Activated T-helper 17 cell treated with anti-CD3 and anti-CD28 coated beads, Interleukin-2, amount 50 U/mL, for 72 hours (primary cell): ENCODE measurements at regions not wholly inside any gene's neighbourhood (a gene's known extent, or its start where the extent isn't known, plus 50 kb on each side); places are given as distances from the start of the nearest gene placed in this dataset.
"Not testable (repeated sequence)": the region's sequence is repeated elsewhere in the genome, so short reads cannot be mapped to it uniquely, and the experiment has no call there.

Experiments used
- ATAC-seq: fragments of 150-1000 bp; cut with Tn5 transposase; replicated peaks from 2 replicates; pipeline ENCODE4 v1.10.0; 2021; ENCODE audit warnings: mild to moderate bottlenecking, moderate library complexity
- H3K27ac Mint-ChIP-seq: one replicate; pipeline ENCODE4 v1.8.0; 2022; ENCODE audit warnings: mixed read lengths
- H3K27me3 Mint-ChIP-seq: one replicate; pipeline ENCODE4 v1.8.0; 2022; ENCODE audit warnings: mixed read lengths
- H3K36me3 Mint-ChIP-seq: one replicate; pipeline ENCODE4 v1.8.0; 2022; ENCODE audit warnings: low read depth, mild to moderate bottlenecking, mixed read lengths
- H3K4me1 Mint-ChIP-seq: one replicate; pipeline ENCODE4 v1.8.0; 2022; ENCODE audit warnings: mixed read lengths
- H3K4me3 Mint-ChIP-seq: one replicate; pipeline ENCODE4 v1.8.0; 2022; ENCODE audit warnings: mild to moderate bottlenecking, mixed read lengths
- H3K9me3 Mint-ChIP-seq: one replicate; pipeline ENCODE4 v1.8.0; 2022; ENCODE audit warnings: mixed read lengths

DNA sequence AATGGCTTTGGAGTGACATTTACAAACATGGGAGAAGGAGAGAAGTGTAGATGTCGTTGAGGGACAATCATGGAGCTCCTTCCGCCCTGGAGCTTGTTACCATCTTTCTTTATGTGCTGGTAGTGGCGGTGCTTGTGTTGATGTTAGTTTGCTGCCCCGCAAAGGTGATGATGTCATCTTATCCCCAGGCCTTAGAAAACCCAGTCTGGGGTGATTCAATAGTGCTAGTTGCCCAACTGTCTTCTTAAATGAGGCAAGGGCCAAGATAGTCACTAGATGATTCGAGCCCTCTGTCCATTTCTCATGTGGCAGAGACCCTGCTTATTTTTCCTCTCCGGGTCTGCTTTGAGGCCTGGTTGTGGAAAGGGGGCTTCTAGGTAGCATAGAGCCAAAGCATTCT is 277.4 kb downstream of the CCSER2 start:
- Mint-ChIP-seq H3K9me3 (no peaks in the 10 kb centered on the region), H3K4me3 (no peak overlapping the region), H3K4me1 (no peaks in the 10 kb centered on the region), H3K27ac (no peak overlapping the region), H3K27me3 (peaks cover 19% of the 10 kb centered on the region), H3K36me3 (no peaks in the 10 kb centered on the region)
- no peak for ATAC-seq

DNA sequence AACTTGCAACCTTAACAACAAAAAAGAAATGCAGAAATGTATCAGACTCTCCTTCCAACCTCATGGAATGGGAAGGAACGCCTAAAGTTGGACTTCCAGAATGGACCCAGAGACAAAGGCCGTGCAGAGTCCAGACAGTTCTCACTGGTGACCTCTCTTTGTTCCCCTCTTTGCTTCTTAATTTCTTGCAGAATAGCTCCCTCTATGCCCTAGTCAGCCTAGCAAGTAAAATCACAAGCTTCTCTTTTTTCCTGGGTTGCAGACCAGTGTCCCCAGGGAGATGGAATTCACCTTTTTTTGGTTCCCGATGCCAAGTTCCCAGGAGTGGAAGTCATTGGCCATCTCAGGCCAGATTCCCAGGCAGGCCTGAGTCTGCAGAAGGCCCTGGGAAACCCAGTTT is 278.0 kb downstream of the CCSER2 start:
- Mint-ChIP-seq H3K4me1 (no peaks in the 10 kb centered on the region), H3K27ac (no peak overlapping the region), H3K36me3 (no peaks in the 10 kb centered on the region), H3K27me3 (peaks cover 19% of the 10 kb centered on the region), H3K9me3 (no peaks in the 10 kb centered on the region), H3K4me3 (no peak overlapping the region)
- no peak for ATAC-seq

DNA sequence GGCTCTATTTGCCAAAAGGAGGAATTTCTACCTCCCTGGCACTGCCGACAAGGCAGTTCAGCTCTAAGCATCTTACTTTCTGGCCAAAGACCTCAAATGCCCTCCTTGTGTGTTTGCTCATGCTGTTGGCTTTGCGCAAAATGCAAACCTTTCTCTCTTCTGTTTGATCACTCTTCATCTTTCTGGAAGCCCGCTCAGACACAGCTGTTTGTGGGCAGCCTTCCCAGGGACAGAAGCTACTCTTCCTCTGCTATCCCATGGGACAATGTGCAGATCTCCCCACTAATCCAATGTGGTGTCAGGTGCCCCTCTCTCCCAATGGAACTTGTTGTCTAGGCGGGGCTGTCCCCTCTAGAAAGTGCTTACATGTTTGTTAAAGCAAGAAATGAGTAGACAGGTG is 278.7 kb downstream of the CCSER2 start:
- no peak for ATAC-seq
- peaks cover 19% of the 10 kb centered on the region for H3K27me3 Mint-ChIP-seq
- no peak overlapping the region for H3K27ac Mint-ChIP-seq
- no peaks in the 10 kb centered on the region for H3K9me3 Mint-ChIP-seq
- no peak overlapping the region for H3K4me3 Mint-ChIP-seq
- H3K36me3 Mint-ChIP-seq = no peaks in the 10 kb centered on the region
- no peaks in the 10 kb centered on the region for H3K4me1 Mint-ChIP-seq

DNA sequence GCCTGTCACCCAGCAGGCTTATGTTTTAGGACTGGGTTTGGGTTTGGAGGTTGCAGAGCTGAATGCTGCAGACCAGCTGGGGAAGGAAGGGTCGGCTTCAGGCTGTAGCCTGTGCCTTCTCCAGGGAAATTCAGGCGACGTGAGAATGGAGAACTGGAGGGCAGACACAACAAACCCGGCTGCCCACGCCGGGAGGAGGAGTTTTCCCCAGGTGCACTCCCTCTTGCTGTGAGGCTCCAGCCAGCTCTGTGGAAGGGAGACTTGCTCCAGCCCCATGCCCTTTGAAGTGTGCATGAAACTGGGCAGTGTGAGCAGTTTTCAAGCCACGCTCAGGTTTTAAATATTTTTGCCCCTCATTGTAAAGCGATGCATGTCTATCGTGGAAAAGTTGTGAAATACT is 279.1 kb downstream of the CCSER2 start:
- H3K36me3 Mint-ChIP-seq = no peaks in the 10 kb centered on the region
- no peak overlapping the region for H3K4me3 Mint-ChIP-seq
- H3K27ac Mint-ChIP-seq = no peak overlapping the region
- H3K4me1 Mint-ChIP-seq = no peaks in the 10 kb centered on the region
- peaks cover 19% of the 10 kb centered on the region for H3K27me3 Mint-ChIP-seq
- ATAC-seq = no peak
- no peaks in the 10 kb centered on the region for H3K9me3 Mint-ChIP-seq

DNA sequence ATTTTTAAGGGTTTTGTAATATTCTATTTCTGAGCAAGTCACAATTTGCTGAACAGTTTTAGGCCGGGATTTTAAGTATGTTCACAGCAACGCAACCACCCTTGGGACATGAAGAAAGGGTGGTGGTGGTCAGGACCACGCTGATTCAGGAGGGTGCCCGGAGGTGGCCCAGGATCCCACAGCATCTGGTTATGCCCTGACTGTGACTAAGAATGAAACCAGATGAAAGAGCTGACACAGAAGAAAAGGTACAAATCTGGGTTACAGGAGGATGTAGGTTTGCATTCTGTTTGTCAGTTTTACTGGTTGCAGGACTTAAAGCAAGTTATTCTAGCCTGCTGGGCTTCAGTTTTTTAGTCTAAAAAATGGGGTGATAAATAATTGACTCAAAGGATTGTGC is 279.7 kb downstream of the CCSER2 start:
- Mint-ChIP-seq H3K9me3 (no peaks in the 10 kb centered on the region), H3K27me3 (peaks cover 25% of the 10 kb centered on the region), H3K36me3 (no peaks in the 10 kb centered on the region), H3K4me1 (no peaks in the 10 kb centered on the region), H3K27ac (no peak overlapping the region), H3K4me3 (no peak overlapping the region)
- ATAC-seq = peak; percentile 64

DNA sequence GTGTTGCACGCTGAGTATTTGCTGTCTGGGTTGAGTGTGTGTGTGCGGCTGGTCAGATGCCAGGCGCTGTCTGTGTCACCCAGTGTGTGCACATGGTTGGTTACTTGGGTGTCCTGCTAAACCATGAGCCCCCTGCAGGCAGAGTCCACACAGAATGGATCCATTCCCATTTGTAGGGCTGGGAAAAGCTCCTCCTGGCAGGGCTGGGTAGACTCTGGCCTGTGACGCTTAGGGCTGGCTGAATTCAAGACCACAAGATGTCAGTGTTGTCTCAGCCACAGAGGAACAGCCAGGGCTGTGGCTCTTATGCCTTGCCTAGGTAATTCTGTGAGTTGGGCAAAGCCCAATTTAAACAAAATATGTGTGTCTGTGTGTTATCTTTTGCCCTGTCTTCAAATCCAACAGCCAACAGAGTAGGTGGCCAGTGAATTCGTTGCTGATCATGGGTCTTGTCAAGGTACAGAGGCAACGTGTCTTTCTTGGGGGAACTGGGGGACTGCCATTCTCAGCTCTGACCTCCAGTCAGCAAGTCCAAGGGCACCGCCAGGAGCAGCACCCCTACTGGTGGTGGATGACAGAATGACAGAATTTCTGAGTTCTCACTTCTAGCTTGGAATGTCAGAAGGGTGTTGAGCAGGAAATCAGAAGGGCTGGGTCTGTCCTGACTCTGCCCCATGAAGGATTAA is 285.1 kb downstream of the CCSER2 start:
- Mint-ChIP-seq H3K27me3 (peaks cover 16% of the 10 kb centered on the region), H3K4me3 (no peak overlapping the region), H3K27ac (no peak overlapping the region), H3K36me3 (no peaks in the 10 kb centered on the region), H3K4me1 (no peaks in the 10 kb centered on the region), H3K9me3 (no peaks in the 10 kb centered on the region)
- peak; percentile 19 for ATAC-seq

DNA sequence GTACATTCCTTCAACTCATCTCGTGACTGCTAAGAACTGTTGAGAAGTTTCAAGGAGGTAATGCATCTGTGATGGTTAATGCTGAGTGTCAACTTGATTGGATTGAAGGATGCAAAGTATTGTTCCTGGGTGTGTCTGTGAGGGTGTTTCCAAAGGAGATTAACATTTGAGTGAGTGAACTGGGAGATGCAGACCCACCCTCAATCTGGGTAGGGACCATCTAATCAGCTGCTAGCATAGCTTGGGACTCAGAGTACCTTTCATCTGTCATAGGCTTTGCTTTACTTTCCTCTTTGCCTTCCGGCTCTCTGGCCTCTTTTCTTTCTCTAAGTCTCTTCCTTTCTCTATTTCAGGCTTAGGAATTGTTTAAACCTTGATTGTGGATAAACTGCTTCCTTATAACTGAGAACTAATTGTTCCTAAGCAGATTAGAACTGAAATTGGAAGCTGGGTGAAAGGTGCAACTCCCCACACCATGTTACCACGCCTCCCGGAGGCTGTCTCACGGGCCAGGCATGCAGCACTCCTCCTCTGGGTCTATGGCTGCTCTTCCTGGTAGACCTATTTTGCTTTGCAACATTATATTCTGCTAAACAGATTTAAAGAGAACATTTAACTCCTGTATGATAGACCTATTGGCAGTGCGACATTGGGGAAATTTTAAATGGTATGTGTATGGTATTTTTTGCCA is 298.2 kb downstream of the CCSER2 start:
- H3K36me3 Mint-ChIP-seq = no peaks in the 10 kb centered on the region
- no peak overlapping the region for H3K27ac Mint-ChIP-seq
- no peak for ATAC-seq
- H3K4me1 Mint-ChIP-seq = no peaks in the 10 kb centered on the region
- H3K9me3 Mint-ChIP-seq = no peaks in the 10 kb centered on the region
- no peak overlapping the region for H3K4me3 Mint-ChIP-seq
- H3K27me3 Mint-ChIP-seq = peaks cover 7% of the 10 kb centered on the region

DNA sequence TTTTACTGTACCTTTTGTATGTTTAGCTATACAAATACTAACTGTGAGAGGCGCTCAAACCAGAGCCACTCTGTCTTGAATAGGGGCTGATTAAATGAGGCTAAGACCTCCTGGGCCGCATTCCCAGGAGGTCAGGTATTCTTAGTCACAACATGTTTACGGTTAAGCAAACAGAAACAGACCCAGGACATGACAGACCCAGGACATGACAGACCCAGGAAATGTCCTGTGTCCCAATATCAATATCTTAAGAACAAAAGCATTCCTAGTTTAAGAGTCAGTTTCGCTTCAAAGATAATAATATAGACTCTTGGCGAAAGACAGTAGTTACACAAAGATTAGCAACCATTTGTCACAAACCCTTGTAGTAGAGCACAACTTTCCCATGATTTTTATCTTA is 304.5 kb downstream of the CCSER2 start:
- H3K36me3 Mint-ChIP-seq = no peaks in the 10 kb centered on the region
- H3K4me1 Mint-ChIP-seq = no peaks in the 10 kb centered on the region
- H3K27ac Mint-ChIP-seq = no peak overlapping the region
- no peak overlapping the region for H3K4me3 Mint-ChIP-seq
- H3K9me3 Mint-ChIP-seq = no peaks in the 10 kb centered on the region
- no peak for ATAC-seq
- H3K27me3 Mint-ChIP-seq = no peaks in the 10 kb centered on the region

DNA sequence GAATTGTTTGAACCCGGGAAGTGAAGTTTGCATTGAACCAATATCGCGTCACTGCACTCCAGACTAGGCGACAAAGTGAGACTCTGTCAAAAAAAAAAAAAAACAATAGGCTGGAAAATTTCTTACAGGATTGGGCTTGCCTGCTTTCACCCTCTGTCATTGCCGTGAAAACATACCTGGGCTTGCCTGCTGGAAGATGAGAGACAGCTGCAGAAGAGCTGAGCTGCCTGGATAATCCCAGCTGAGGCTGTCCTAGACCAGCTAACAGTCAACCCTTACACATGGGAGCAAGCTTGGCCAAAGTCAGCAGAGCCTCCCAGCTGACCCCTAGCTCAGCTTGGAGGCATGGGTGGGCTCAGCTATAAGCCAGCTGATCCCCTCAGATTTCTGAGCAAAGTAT is 306.2 kb downstream of the CCSER2 start:
- Mint-ChIP-seq H3K4me3 (no peak overlapping the region), H3K9me3 (peaks cover 1% of the 10 kb centered on the region), H3K27ac (no peak overlapping the region), H3K4me1 (no peaks in the 10 kb centered on the region), H3K27me3 (peaks cover under 1% of the 10 kb centered on the region), H3K36me3 (no peaks in the 10 kb centered on the region)
- no peak for ATAC-seq

DNA sequence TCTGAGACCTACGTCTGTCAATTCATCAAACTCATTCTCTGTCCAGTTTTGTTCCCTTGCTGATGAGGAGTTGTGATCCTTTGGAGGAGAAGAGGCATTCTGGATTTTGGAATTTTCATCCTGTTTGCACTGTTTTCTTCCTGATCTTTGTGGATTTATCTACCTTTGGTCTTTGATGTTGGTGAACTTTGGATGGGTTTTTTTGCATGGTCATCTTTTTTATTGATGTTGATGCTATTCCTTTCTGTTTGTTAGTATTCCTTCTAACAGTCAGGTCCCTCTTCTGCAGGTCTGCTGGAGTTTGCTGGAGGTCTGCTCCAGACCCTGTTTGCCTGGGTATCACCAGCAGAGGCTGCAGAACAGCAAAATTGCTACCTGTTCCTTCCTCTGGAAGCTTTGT is 322.2 kb downstream of the CCSER2 start:
- not testable (repeated sequence) for H3K4me1 Mint-ChIP-seq, ATAC-seq, H3K27me3 Mint-ChIP-seq, H3K9me3 Mint-ChIP-seq, H3K27ac Mint-ChIP-seq, H3K4me3 Mint-ChIP-seq, H3K36me3 Mint-ChIP-seq

DNA sequence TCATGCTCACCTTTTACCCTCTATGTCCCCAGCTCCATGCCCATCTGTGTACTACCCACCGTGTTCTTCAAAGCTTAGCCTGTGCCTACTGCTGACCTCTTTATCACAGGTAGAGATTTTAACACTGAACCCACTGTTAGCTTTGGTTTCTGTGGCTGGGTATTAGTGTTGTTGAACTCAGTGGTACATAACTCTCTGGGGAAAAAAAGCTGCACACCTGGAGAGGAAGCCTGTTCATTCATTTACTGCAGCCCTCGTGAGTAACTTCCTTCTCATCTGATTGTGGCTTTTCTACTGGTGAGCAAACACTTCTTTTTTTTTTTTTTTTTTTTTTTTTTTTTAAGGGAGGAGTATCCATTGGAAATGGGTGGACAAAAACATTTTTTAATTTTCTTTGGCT is 326.3 kb downstream of the CCSER2 start:
- H3K27me3 Mint-ChIP-seq = peaks cover 3% of the 10 kb centered on the region
- no peak overlapping the region for H3K4me3 Mint-ChIP-seq
- H3K27ac Mint-ChIP-seq = no peak overlapping the region
- no peaks in the 10 kb centered on the region for H3K9me3 Mint-ChIP-seq
- no peak for ATAC-seq
- no peaks in the 10 kb centered on the region for H3K36me3 Mint-ChIP-seq
- H3K4me1 Mint-ChIP-seq = no peaks in the 10 kb centered on the region

DNA sequence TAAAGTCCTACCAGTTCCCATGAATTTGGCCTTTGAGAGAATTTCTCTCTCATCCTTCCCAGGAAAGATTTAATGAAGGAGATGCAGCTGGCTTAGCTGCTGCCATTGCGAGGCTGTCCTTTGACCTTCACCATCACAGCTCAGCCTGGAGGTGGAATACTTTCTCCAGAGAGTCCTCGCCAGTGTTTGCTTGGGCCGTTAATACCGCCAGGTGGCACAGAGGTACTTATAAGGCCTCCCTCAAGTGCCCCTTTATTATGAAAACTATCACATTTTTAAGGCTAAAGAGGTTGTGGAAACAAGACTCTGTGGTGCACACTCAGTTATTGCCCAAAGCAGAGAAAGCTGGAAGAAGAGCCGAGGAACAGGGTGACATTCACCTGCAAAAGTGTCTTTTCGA is 330.6 kb downstream of the CCSER2 start:
- ATAC-seq = no peak
- Mint-ChIP-seq H3K27ac (no peak overlapping the region), H3K9me3 (no peaks in the 10 kb centered on the region), H3K36me3 (no peaks in the 10 kb centered on the region), H3K4me3 (no peak overlapping the region), H3K27me3 (peaks cover 7% of the 10 kb centered on the region), H3K4me1 (no peaks in the 10 kb centered on the region)

DNA sequence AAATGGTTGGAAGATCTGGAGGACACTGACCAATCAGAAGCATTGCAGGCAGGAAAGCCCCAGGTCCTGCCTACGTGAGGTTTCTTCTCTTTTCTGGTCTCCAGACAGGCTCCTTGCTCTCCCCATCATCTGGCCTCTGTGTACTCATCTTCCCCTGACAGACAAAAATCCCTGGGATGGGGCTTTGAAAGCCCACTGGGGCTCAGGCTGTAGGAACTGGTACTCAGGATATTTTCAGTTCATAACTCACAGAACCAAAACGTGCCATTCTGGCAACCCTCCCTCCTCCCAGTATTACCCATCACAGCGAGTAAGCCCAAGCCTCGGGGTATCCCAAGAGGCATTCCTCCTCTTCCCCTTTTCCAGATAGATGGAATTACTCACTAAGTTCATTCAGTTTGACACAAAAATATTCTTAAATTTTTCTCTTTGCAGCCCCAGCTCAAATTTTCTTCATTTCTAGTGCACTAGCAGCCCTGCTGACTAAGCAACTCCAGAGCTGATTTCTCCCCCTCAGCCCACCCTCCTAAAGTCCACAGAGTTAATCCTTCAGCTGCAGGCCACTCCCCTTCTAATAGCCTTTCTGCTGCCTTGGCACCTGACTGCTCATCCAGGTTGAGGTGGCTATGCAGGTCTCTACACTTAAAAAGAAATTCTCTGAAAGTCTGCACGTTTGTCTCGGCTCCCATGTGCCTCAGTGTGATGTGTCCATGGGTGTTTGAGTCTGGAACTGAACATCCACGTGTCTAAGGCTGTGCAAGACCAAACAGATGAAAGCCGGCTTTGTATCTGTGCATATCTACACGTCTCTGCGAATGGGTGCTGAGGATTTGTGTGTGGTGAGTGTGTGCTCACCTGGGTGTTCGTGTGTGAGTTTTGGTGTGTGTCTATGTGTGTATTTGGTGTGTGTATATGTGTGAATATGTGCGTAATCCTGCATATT is 331.4 kb downstream of the CCSER2 start:
- H3K27me3 Mint-ChIP-seq = peaks cover 7% of the 10 kb centered on the region
- H3K36me3 Mint-ChIP-seq = no peaks in the 10 kb centered on the region

DNA sequence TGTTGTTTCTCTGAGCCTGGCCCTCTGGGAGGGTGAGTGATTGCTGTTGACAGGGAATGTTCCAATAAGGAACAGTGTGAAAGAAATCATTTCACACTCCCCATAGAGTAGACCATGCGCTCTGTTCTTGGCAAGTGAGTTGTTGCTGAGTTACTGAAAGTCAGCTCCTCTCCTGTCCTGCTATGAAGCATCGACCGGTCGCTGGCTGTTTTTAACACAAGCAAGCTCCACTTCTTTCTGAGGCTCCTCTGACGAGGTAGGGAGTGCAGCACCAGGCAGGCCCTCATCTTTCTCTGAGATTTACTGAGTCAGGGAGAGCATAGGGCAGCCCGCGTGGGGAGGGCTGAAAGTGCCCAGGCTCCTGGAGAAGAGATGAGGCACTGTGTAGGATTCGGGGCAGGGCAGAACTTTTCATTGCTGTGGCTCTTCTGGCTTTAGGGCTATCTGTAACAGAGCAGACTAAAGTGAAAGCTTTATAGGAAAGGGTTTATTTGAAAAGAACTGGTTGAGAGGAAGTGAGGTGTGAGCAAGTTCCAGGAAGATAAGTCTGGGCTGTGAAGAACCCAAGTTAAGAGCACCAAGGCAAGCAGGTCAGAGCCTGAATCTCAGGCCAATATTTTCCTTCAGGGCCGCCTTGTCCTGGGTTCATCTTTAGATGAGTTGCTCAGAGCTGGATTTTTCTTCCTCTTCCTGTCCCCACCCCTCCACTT is 332.2 kb downstream of the CCSER2 start:
- Mint-ChIP-seq H3K27me3 (peaks cover 7% of the 10 kb centered on the region), H3K4me3 (no peak overlapping the region), H3K27ac (no peak overlapping the region), H3K36me3 (no peaks in the 10 kb centered on the region), H3K9me3 (no peaks in the 10 kb centered on the region), H3K4me1 (no peaks in the 10 kb centered on the region)
- ATAC-seq = no peak

More for the DNA sequence above, 331.4 kb downstream of the CCSER2 start:
- Mint-ChIP-seq H3K4me3 (no peak overlapping the region), H3K27ac (no peak overlapping the region), H3K4me1 (no peaks in the 10 kb centered on the region), H3K9me3 (no peaks in the 10 kb centered on the region)
- ATAC-seq = no peak
